ENCODE measurements at regions not wholly inside any gene's neighbourhood (a gene's known extent, or its start where the extent isn't known, plus 50 kb on each side); places are given as distances from the start of the nearest gene placed in this dataset.

GRCh38 chr5:128667152-128667551 is 129.1 kb upstream of the FBN2 start:
- no peak for DNase-seq

DNA sequence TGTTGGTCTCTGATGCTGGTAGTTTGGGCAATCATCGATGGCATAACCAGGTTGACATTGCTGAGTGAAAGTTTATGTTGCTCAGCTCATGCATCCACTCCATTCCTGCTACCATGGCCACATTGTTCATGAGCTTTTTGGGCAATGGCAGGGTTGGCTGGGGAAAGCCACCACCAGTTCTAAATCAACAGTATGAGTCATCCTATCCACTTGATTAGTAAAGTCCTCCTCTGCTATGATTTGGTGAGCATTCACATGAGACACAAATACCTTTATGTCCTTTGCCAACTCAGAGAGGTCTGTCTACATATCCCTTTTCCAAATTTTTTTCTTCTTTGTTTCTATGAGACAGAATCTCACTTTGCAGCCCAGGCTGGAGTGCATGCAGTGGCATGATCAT is 129.7 kb upstream of the FBN2 start:
- DNase-seq, result no peak

DNA sequence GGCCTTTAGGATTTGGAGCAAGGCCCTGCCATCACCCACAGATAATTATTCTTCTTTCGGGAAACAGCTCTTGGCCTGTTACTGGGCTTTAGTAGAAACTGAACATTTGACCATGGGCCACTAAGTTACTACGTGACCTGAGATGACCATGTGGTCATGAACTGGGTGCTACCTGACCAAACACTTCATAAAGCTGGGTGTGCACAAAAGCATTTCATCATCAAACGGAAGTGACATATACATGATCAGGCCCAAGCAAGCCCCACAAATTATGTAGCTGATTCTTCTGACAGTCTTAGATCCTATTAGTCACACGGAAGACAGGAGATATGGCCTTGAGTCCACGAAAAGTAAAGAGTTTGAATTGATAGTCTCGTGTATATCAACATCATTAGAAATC is 130.9 kb upstream of the FBN2 start:
- no peak for DNase-seq

- no peak for DNase-seq
These were observed 131.8 kb upstream of the FBN2 start for GRCh38 chr5:128669803-128670202.

- DNase-seq, result no peak
These were observed 133.9 kb upstream of the FBN2 start for GRCh38 chr5:128671943-128672342.

DNA sequence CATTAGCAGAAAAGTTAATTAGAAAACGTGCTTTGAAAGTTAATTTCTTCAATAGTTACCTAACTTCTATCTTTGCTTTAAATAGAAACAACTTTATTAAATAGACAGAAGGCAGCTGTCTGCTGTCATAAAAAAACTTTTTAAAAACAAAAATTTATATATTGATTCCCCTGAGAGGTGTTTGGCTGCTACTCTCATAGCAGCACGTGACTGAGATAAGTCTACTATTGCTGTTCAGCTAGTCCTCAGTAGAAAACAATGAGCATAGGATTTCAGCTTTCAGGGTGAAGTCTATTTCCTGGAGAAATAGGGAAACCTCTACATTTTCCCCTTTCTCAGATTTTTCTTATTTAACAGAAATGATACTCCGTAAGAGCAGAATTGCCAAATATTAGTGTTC is 135.0 kb upstream of the FBN2 start:
- DNase-seq, result no peak

DNA sequence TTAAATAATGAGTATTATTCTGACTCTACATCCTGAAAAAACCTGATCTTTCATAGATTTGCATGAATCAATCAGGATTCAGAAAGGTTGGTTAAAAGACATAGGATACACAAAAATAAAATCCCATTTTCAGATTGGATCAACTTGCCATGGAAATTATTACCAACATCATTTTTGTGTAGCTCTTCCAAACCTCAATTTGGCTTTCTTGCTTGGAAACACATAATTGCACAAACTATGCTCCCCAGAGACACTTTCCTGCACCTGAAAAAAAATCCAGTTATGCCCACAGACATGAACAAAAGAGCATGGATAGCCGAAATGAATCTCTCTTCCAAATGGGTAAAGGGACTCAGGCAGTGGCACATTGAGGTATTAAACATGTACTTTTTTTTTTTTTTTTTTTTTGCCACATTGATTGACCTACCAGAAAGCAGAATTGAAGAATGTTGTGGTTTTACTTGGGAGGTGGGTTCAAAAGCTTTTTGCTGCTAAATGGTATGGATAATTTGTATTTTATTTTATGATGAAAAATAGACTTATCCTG is 135.4 kb upstream of the FBN2 start:
- DNase-seq, result no peak

DNA sequence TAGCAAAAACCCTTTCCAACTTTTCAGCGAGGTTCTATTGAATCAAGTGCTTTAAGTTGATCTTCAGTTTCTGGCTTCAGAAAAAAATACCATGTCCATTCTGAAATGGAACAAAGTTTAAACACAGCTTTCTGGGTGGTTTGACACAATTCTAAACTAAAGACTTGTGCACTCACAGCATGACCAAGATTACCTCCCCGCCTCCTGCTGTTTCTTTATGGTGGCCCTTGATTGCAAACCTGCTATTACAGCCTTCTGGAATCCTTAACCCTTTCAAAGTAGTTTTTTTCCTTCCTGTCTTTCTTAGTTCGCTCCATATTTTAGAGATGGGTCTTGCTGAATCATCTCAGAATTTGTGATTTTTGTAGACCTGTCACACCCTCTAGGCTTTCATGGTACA is 135.9 kb upstream of the FBN2 start:
- no peak for DNase-seq

GRCh38 chr5:128674837-128675446 is 136.9 kb upstream of the FBN2 start:
- peak in 3 of 51 donors; percentile 0 to 2 (median 2) for DNase-seq

GRCh38 chr5:128681096-128681495 is 143.1 kb upstream of the FBN2 start:
- DNase-seq, result no peak

DNA sequence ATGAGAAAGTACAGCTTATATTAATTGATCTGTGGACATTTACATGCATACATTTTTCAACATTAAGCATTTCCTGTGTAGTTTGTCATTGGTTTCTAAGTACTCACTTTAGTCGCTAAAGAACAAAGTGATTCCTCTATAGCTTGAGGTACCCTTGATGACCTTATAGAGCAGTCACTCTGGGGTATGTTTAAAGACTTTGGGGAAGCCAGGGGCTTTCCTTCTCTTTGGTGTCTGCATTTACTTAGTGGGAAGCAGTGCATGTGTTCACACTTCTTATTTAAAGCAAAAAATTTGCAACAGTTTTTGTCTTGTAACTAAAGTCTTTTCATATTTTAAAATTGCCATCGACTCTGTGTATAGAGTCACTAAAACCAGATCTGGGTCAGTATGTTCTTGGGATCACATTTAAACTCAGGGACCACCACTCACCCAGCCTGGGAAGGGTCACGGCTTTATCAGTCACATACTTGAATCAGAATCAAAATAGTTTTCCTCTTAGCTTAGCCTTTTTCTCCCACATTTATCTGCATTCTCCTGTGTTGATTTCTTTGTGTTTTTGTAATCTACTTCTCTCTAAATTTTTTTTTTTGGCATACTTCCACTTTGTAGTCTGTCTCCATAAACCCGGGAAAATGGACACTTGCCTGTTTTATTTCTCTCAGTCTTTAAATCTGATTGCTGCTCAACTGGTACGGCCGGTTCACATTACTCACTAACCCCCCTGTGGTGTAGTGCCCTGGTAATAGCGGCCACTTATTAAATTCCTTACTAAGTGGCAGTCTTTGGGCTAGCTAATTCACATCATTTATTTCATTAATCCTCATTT is 143.9 kb upstream of the FBN2 start:
- DNase-seq, result no peak

GRCh38 chr5:128682669-128683068 is 144.6 kb upstream of the FBN2 start:
- no peak for DNase-seq

- DNase-seq, result no peak
These were observed 146.9 kb upstream of the FBN2 start for GRCh38 chr5:128684961-128685360.

DNA sequence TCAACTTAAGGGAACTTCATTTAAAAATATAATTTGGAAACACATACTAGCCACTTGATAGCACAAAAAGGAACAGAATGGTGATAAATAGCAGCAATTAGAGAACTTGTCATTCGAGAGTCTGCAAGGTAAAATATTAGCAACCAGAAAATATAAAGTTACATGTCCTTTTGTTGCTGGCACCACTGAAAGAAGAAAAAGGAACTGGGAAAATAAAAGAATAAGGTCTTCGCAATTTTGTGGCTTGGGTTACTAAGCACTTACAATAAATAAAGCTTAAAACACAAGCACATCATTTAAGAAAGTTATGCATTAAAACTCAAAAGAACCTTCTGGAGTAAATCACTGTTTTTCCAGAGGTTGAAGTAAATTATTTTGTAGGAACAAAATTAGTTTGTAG is 149.9 kb upstream of the FBN2 start:
- no peak for DNase-seq

GRCh38 chr5:128693764-128694163 is 155.7 kb upstream of the FBN2 start:
- DNase-seq, result no peak

- no peak for DNase-seq
These were observed 157.9 kb upstream of the FBN2 start for GRCh38 chr5:128695791-128696530.

DNA sequence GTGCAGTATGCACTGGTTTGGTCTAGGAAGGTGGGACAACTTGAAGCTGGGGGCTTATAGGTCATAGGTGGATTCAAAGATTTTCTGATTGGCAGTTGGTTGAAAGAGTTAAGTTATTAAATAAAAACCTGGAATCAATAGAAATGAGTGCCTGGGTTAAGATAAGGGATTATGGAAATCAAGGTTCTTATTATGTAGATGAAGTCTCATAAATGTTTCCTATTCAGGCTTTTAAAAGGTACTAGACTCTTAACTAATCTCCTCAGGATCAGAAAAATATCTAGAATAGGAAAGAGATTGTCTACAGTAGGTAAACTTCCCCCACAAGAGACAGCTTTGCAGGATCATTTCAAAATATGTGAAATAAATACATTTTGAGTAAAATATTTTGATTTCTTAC is 163.3 kb upstream of the FBN2 start:
- DNase-seq, result no peak

- no peak for DNase-seq
These were observed 165.3 kb upstream of the FBN2 start for GRCh38 chr5:128703322-128703721.

DNA sequence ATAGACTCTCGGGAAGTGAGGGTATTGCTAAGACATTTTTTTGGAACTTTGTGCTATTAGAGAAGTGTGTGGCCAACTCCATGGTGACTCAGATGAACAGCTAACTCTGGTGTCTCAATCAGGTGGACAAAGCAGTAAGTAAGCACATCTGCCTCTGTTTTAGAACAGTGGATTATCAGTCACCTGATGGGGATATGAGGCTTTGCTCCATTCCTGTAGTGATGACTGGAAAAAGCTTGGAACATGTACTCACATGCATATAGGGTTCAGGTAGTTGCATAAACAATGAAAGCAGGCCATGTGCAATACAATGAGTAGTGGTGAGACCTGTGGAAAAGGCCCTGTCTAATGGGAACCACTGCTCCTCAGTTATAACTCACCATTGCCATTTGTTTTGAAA is 168.2 kb upstream of the FBN2 start:
- DNase-seq, result no peak

DNA sequence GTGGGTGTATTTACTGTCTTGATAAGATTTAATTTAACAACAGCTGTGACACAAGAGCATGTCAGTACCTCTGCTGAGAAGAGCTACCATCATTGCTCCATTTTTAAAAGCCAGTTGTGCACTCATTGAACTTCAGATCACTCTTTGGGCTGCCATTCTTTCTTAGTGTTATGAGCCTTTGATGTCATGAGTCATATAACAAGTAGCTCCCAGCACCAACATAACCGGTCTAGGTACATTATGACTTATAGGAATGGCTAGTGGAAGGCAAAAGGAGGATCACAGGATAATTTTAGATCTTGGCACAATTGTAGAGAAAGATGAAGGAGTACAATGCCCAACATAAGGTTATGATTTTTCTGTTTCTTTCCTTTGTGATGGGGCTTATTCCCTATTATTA is 170.8 kb upstream of the FBN2 start:
- no peak for DNase-seq

GRCh38 chr5:128711216-128711615 is 173.2 kb upstream of the FBN2 start:
- DNase-seq, result no peak

GRCh38 chr5:128714551-128714950 is 176.5 kb upstream of the FBN2 start:
- no peak for DNase-seq
